SU-DHL-6 (cell line): ENCODE measurements at regions not wholly inside any gene's neighbourhood (a gene's known extent, or its start where the extent isn't known, plus 50 kb on each side); places are given as distances from the start of the nearest gene placed in this dataset.

Experiments used
- CTCF ChIP-seq: fragments of 200-600 bp; sonication (generic); IDR thresholded peaks from one replicate; pipeline ENCODE4 v1.5.1; 2017; ENCODE audit warnings: antibody characterized with exemption, mild to moderate bottlenecking, low read length, moderate library complexity; ENCODE audit not compliant: insufficient read depth, poor library complexity, severe bottlenecking
- EZH2phosphoT487 ChIP-seq: fragments of 200-600 bp; sonication (generic), shearing (Covaris generic); conservative IDR thresholded peaks from 2 replicates; pipeline ENCODE4 v1.6.1; 2018; ENCODE audit warnings: mild to moderate bottlenecking, antibody characterized with exemption, low read length, moderate library complexity, mixed read lengths

GRCh38 chr18:78207942-78208341, 771.7 kb upstream of the SALL3 start:
- TF ChIP-seq CTCF = no peak
- no peak for TF ChIP-seq EZH2phosphoT487
